ENCODE measurements at regions not wholly inside any gene's neighbourhood (a gene's known extent, or its start where the extent isn't known, plus 50 kb on each side); places are given as distances from the start of the nearest gene placed in this dataset.

GRCh38 chr10:44714451-44714850 is 196.7 kb upstream of the TMEM72 start:
- CTCF ChIA-PET = interaction anchor here (0.6 kb wide), 1 partner anchor 375 kb away, joined by 3 read pairs; no protein-coding TSS in a partner anchor
- H3K27ac Mint-ChIP-seq = no peak overlapping the region

GRCh38 chr10:44715136-44715535 is 196.0 kb upstream of the TMEM72 start:
- no peaks in the 10 kb centered on the region for H3K36me3 Mint-ChIP-seq
- no peaks in the 10 kb centered on the region for H3K4me1 Mint-ChIP-seq
- H3K9me3 Mint-ChIP-seq = no peaks in the 10 kb centered on the region
- no peaks in the 10 kb centered on the region for H3K27me3 Mint-ChIP-seq (ENCODE audit: low read depth)
- no peak overlapping the region for H3K27ac Mint-ChIP-seq
- DNase-seq (ENCODE audit: low spot score) (no peak), ATAC-seq (no peak)
- POLR2A ChIA-PET = no interaction called here
- H3K4me3 Mint-ChIP-seq = no peak overlapping the region
- CTCF ChIA-PET = no interaction called here
- TF ChIP-seq ZNF423 (CRISPR knock-in tag; IDR thresholded peaks at IDR 0.05) = no peak
- no peak for TF ChIP-seq ATF1 (CRISPR knock-in tag; IDR thresholded peaks at IDR 0.05)
- TF ChIP-seq OVOL2 (CRISPR knock-in tag; IDR thresholded peaks at IDR 0.05; ENCODE audit: borderline replicate concordance) = no peak
- no peak for TF ChIP-seq NFE2L1 (CRISPR knock-in tag; IDR thresholded peaks at IDR 0.05)
- TF ChIP-seq NFYB (CRISPR knock-in tag; conservative IDR thresholded peaks at IDR 0.05; ENCODE audit: low read depth) = no peak
- TF ChIP-seq HMGA2 (CRISPR knock-in tag; IDR thresholded peaks at IDR 0.05) = no peak
- TF ChIP-seq SOX15 (CRISPR knock-in tag; IDR thresholded peaks at IDR 0.05) = no peak
- no peak for TF ChIP-seq CREB1 (CRISPR knock-in tag; IDR thresholded peaks at IDR 0.05)
- TF ChIP-seq ZNF512 (CRISPR knock-in tag; IDR thresholded peaks at IDR 0.05; ENCODE audit: borderline replicate concordance) = no peak
- TF ChIP-seq ZNF425 (CRISPR knock-in tag; conservative IDR thresholded peaks at IDR 0.05) = no peak
- TF ChIP-seq E2F5 (CRISPR knock-in tag; IDR thresholded peaks at IDR 0.05) = no peak

More at GRCh38 chr10:44714451-44714850, 196.7 kb upstream of the TMEM72 start:
- DNase-seq (ENCODE audit: low spot score) (no peak), ATAC-seq (no peak)
- Mint-ChIP-seq H3K36me3 (no peaks in the 10 kb centered on the region), H3K4me1 (no peaks in the 10 kb centered on the region), H3K27me3 (ENCODE audit: low read depth) (no peaks in the 10 kb centered on the region), H3K4me3 (no peak overlapping the region), H3K9me3 (no peaks in the 10 kb centered on the region)
- POLR2A ChIA-PET = no interaction called here
- no peak for TF ChIP-seq ZNF512 (CRISPR knock-in tag; IDR thresholded peaks at IDR 0.05; ENCODE audit: borderline replicate concordance)
- TF ChIP-seq GRHL2 (CRISPR knock-in tag; IDR thresholded peaks at IDR 0.05; ENCODE audit: insufficient replicate concordance, severe bottlenecking) = no peak
- no peak for TF ChIP-seq FOXP1 (CRISPR knock-in tag; IDR thresholded peaks at IDR 0.05; ENCODE audit: borderline replicate concordance)
- no peak for TF ChIP-seq CREB1 (CRISPR knock-in tag; IDR thresholded peaks at IDR 0.05)
- no peak for TF ChIP-seq ZNF232 (CRISPR knock-in tag; IDR thresholded peaks at IDR 0.05)
- TF ChIP-seq GTF2I (CRISPR knock-in tag; conservative IDR thresholded peaks at IDR 0.05) = no peak
- TF ChIP-seq IRF1 (CRISPR knock-in tag; IDR thresholded peaks at IDR 0.05) = no peak
- no peak for TF ChIP-seq ELF4 (CRISPR knock-in tag; IDR thresholded peaks at IDR 0.05; ENCODE audit: low read depth)
- TF ChIP-seq ZBTB43 (CRISPR knock-in tag; IDR thresholded peaks at IDR 0.05) = no peak
- TF ChIP-seq ZNF121 (CRISPR knock-in tag; IDR thresholded peaks at IDR 0.05) = no peak
- no peak for TF ChIP-seq EMX1 (CRISPR knock-in tag; IDR thresholded peaks at IDR 0.05)
- no peak for TF ChIP-seq SP1 (CRISPR knock-in tag; conservative IDR thresholded peaks at IDR 0.05)
- TF ChIP-seq ZNF425 (CRISPR knock-in tag; conservative IDR thresholded peaks at IDR 0.05) = no peak
